Central memory CD8-positive, alpha-beta T cell (primary cell): ENCODE measurements at regions not wholly inside any gene's neighbourhood (a gene's known extent, or its start where the extent isn't known, plus 50 kb on each side); places are given as distances from the start of the nearest gene placed in this dataset.

Source experiments
- ATAC-seq: fragments of 150-1000 bp; cut with Tn5 transposase; replicated peaks from 2 replicates; pipeline ENCODE4 v1.10.0; 2022; ENCODE audit warnings: mild to moderate bottlenecking, moderate FRiP score, moderate number of reproducible peaks; ENCODE audit not compliant: poor library complexity, severe bottlenecking; ENCODE audit errors: extremely low read depth
- DNase-seq, 2 donors: peaks; one replicate each; pipeline ENCODE4 v3.0.0; 2021; ENCODE audit warnings: low spot score in 2 of 2
- H3K27ac Mint-ChIP-seq: one replicate; pipeline ENCODE4 v1.8.0; 2022; ENCODE audit warnings: low read depth, mild to moderate bottlenecking, moderate library complexity, mixed read lengths
- H3K27me3 Mint-ChIP-seq: one replicate; pipeline ENCODE4 v1.8.0; 2022; ENCODE audit warnings: mixed read lengths
- H3K36me3 Mint-ChIP-seq: one replicate; pipeline ENCODE4 v1.8.0; 2022; ENCODE audit warnings: mild to moderate bottlenecking, moderate library complexity, mixed read lengths; ENCODE audit not compliant: insufficient read depth
- H3K4me1 Mint-ChIP-seq: one replicate; pipeline ENCODE4 v1.8.0; 2022; ENCODE audit warnings: mixed read lengths
- H3K4me3 Mint-ChIP-seq: one replicate; pipeline ENCODE4 v1.8.0; 2022; ENCODE audit warnings: mild to moderate bottlenecking, moderate library complexity, mixed read lengths
- H3K9me3 Mint-ChIP-seq: one replicate; pipeline ENCODE4 v1.8.0; 2022; ENCODE audit warnings: mixed read lengths

DNA sequence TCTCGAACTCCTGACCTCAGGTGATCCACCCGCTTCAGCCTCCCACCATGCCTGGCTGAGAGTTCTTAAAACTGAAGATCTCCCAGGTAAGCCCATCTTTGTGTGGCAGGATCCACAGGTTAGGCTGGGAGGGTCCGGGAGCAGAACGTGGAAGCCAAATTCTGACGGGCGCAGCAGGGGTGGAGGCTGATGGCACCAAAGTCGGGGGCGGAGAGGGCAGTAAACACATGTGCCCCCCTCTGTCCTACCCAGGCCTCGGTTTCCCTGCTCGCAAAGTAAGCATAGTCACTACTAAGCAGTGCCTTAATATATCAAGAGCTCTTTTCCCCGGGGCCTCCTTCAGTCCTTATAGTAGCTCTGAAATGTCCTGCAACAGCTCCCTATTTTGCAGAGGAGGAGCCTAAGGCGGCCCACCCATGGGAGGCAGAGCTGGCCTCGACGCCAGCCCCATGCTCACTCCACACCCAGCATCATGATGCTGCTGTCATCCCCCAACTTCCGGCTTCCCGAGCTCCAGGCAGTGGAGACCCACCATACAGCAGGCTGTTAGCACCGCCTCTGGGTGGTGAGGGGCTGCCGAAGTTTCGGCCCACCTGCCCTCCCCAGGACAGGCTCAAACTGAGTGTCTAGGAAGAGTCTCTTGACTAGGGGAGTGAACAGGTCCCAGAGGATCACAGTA, 230.0 kb downstream of the CTTN start:
- no peak overlapping the region for H3K27ac Mint-ChIP-seq
- no peak for DNase-seq
- H3K4me3 Mint-ChIP-seq, result no peak overlapping the region
- no peaks in the 10 kb centered on the region for H3K4me1 Mint-ChIP-seq
- H3K27me3 Mint-ChIP-seq, result peaks cover 13% of the 10 kb centered on the region
- no peaks in the 10 kb centered on the region for H3K9me3 Mint-ChIP-seq
- no peaks in the 10 kb centered on the region for H3K36me3 Mint-ChIP-seq
- ATAC-seq, result no peak

- Mint-ChIP-seq H3K4me1 (no peaks in the 10 kb centered on the region), H3K27me3 (peaks cover 13% of the 10 kb centered on the region), H3K27ac (no peak overlapping the region), H3K4me3 (no peak overlapping the region), H3K9me3 (no peaks in the 10 kb centered on the region), H3K36me3 (no peaks in the 10 kb centered on the region)
- DNase-seq (no peak), ATAC-seq (no peak)
These were observed 230.8 kb downstream of the CTTN start for GRCh38 chr11:70628855-70629844.

- ATAC-seq (no peak), DNase-seq (no peak)
- H3K36me3 Mint-ChIP-seq, result no peaks in the 10 kb centered on the region
- H3K4me1 Mint-ChIP-seq, result no peaks in the 10 kb centered on the region
- no peak overlapping the region for H3K27ac Mint-ChIP-seq
- H3K27me3 Mint-ChIP-seq, result peaks cover 13% of the 10 kb centered on the region
- no peaks in the 10 kb centered on the region for H3K9me3 Mint-ChIP-seq
- H3K4me3 Mint-ChIP-seq, result no peak overlapping the region
These were observed 231.7 kb downstream of the CTTN start for GRCh38 chr11:70630068-70630467.

DNA sequence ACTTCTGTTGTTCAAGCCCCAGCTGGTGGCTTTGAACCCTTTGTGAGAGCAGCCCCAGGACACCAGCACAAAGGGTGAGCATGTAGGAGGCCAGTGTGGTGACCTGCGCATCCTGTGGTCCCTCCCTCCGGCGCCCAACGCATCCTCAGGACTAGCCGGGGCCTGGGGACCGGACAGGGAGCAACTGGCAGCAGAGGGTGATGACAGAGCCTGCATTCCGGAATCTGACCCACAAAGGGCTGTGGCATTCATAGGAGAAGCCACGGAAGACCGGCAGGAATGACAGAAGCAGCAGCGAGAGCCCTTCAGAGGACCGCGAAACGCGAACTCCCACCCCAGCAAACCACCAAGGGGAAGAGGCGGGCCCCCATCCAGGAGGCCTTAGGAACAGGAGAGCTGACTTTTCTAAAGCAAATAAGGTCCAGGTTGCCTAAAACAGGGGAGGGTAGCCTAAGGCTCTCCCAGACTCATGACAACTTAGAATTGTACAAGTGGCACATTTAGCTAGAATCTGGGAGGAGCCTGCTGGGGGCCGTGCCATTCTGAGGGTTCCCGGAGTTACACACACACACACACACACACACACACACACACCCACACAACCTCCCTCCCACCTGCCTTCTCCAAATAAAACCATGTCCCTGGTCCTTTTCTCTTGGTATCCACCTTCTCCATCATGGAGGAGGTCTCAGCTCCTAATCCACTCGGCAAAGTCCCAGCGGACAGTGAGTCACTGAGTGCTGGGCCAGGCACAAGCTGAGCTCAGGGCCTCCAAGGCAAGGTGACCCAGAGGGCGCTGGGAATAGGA, 232.7 kb downstream of the CTTN start:
- no peaks in the 10 kb centered on the region for H3K4me1 Mint-ChIP-seq
- H3K4me3 Mint-ChIP-seq, result no peak overlapping the region
- H3K36me3 Mint-ChIP-seq, result no peaks in the 10 kb centered on the region
- DNase-seq (no peak), ATAC-seq (no peak)
- H3K27me3 Mint-ChIP-seq, result peaks cover 13% of the 10 kb centered on the region
- no peak overlapping the region for H3K27ac Mint-ChIP-seq
- H3K9me3 Mint-ChIP-seq, result no peaks in the 10 kb centered on the region

GRCh38 chr11:70631624-70632047, 233.3 kb downstream of the CTTN start:
- no peak overlapping the region for H3K27ac Mint-ChIP-seq
- DNase-seq, result no peak
- H3K4me3 Mint-ChIP-seq, result no peak overlapping the region
- peaks cover 13% of the 10 kb centered on the region for H3K27me3 Mint-ChIP-seq
- ATAC-seq, result no peak
- H3K9me3 Mint-ChIP-seq, result no peaks in the 10 kb centered on the region
- no peaks in the 10 kb centered on the region for H3K4me1 Mint-ChIP-seq
- H3K36me3 Mint-ChIP-seq, result no peaks in the 10 kb centered on the region

DNA sequence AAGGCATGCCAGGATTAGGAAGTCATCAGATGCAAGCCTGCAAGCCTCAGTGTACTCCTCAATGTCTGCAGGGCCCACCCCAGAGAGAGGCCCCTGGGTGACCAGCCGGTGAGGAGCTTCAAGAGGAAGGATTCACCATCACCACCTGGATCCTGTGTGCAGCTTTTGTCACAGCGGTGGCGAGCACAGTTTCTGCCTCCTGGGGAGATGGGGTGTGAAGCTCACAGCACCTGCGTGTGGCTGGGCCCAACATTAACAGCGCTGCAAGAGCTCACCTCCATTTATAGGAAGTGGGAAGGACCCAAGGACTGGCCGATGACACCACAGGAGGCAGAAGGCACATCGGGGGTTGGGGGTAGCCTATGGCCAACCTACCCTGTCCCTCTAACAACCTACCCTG, 235.3 kb downstream of the CTTN start:
- DNase-seq, result no peak
- peaks cover 9% of the 10 kb centered on the region for H3K27me3 Mint-ChIP-seq
- no peaks in the 10 kb centered on the region for H3K9me3 Mint-ChIP-seq
- H3K27ac Mint-ChIP-seq, result no peak overlapping the region
- ATAC-seq, result no peak
- H3K4me1 Mint-ChIP-seq, result no peaks in the 10 kb centered on the region
- H3K4me3 Mint-ChIP-seq, result no peak overlapping the region
- no peaks in the 10 kb centered on the region for H3K36me3 Mint-ChIP-seq

DNA sequence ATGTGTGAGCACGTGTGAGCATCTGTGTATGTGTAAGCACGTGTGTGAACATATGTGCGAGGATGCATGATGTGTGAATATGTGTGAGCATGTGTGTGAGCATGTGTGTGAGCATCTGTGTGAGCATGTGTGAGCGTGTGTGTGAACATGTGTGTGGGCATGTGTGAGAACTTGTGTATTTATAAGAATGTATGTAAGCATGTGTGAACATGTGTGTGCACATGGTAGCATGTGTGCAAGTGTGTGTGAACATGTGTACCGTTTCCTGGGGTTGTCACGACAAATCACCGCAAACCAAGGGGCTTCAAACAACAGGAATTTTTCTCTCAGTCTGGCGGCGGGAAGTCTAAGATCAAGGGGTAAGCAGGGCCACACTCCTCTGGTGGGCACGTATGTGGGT, 238.3 kb downstream of the CTTN start:
- H3K27me3 Mint-ChIP-seq, result peaks cover 20% of the 10 kb centered on the region
- ATAC-seq (no peak), DNase-seq (no peak)
- H3K36me3 Mint-ChIP-seq, result no peaks in the 10 kb centered on the region
- no peak overlapping the region for H3K4me3 Mint-ChIP-seq
- no peaks in the 10 kb centered on the region for H3K9me3 Mint-ChIP-seq
- H3K4me1 Mint-ChIP-seq, result no peaks in the 10 kb centered on the region
- H3K27ac Mint-ChIP-seq, result no peak overlapping the region

GRCh38 chr11:70637186-70637800, 239.0 kb downstream of the CTTN start:
- no peaks in the 10 kb centered on the region for H3K36me3 Mint-ChIP-seq
- H3K4me1 Mint-ChIP-seq, result no peaks in the 10 kb centered on the region

DNA sequence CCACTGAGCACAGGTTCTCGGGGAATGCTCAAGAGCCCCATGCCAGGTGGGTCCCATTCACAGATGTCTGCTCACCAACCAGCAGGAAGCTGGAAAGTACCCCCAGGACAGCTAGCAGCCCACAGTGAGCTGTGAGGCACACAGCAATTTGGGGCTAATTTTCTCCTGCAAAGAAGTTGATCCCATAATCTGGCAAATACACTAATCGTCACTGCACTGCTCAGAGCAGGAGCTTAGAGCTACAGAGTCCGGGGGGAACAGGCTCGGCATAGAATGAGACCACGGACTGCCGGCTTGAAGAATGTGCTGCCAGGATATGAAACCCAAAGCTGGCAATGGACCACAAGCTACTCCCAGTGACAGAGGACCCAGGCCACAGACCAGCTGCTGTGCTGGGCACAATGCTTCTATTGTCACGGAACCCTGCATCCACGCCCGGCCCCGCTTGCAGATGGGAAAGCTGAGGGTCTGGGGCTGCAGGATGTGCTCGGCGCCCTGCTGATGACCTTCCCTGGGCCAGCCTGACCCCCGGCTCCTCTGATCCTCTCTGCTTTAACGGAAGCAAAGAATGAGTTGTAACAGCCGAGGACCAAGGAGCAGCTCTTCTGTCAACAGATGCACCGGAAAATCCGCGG, 239.7 kb downstream of the CTTN start:
- H3K36me3 Mint-ChIP-seq, result no peaks in the 10 kb centered on the region
- H3K4me3 Mint-ChIP-seq, result no peak overlapping the region
- H3K27ac Mint-ChIP-seq, result no peak overlapping the region
- H3K4me1 Mint-ChIP-seq, result no peaks in the 10 kb centered on the region
- H3K9me3 Mint-ChIP-seq, result no peaks in the 10 kb centered on the region
- DNase-seq (no peak), ATAC-seq (no peak)
- H3K27me3 Mint-ChIP-seq, result peaks cover 24% of the 10 kb centered on the region

More at GRCh38 chr11:70637186-70637800, 239.0 kb downstream of the CTTN start:
- Mint-ChIP-seq H3K9me3 (no peaks in the 10 kb centered on the region), H3K27me3 (peaks cover 21% of the 10 kb centered on the region), H3K4me3 (no peak overlapping the region), H3K27ac (no peak overlapping the region)
- ATAC-seq (no peak), DNase-seq (no peak)

DNA sequence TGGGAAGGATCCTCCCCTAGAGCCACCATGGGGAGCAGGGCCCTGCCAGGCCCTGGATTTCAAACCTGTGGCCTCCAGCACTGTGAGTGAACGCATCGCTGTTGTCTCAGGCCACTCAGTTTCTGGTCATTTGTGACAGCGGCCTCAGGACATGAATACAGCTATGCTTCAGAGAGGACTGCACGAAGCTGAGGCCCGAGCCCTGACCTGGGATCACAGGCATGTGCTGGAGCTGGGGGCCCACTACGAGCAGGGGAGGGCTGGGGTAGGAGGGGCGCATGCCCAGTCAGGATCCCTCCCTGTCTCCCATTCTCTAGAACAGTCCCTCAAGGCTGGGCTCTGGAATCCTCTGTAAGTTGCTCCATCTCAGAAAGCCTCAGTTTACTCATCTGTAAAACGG, 242.1 kb downstream of the CTTN start:
- ATAC-seq (no peak), DNase-seq (no peak)
- Mint-ChIP-seq H3K27me3 (peaks cover 47% of the 10 kb centered on the region), H3K36me3 (no peaks in the 10 kb centered on the region), H3K27ac (no peak overlapping the region), H3K9me3 (no peaks in the 10 kb centered on the region), H3K4me3 (no peak overlapping the region), H3K4me1 (no peaks in the 10 kb centered on the region)

DNA sequence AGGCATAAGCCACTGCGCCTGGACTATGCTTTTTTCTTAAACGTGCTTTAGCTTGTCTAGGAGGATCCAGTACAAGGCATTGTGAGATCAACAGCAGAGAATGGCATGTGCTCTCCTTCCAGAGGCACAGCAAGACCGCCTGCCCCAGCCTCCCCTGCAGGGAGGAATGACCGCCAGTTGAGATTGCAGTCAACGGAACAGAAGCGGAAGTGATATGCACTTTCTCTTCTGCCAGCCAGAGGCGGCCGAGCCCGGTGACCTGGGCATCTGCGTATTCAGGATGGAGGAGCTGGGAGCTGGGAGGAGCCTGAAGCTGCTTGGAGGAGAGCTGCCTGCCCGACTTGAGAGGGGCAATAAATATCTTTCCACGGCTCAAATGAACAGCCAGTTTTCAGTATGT, 243.0 kb downstream of the CTTN start:
- no peak overlapping the region for H3K27ac Mint-ChIP-seq
- peaks cover 54% of the 10 kb centered on the region for H3K27me3 Mint-ChIP-seq
- DNase-seq (no peak), ATAC-seq (no peak)
- no peak overlapping the region for H3K4me3 Mint-ChIP-seq
- no peaks in the 10 kb centered on the region for H3K4me1 Mint-ChIP-seq
- no peaks in the 10 kb centered on the region for H3K9me3 Mint-ChIP-seq
- no peaks in the 10 kb centered on the region for H3K36me3 Mint-ChIP-seq

GRCh38 chr11:70642266-70642665, 243.9 kb downstream of the CTTN start:
- peaks cover 63% of the 10 kb centered on the region for H3K27me3 Mint-ChIP-seq
- no peak overlapping the region for H3K27ac Mint-ChIP-seq
- H3K9me3 Mint-ChIP-seq, result no peaks in the 10 kb centered on the region
- H3K4me1 Mint-ChIP-seq, result no peaks in the 10 kb centered on the region
- no peak overlapping the region for H3K4me3 Mint-ChIP-seq
- no peak for ATAC-seq
- H3K36me3 Mint-ChIP-seq, result peaks cover 1% of the 10 kb centered on the region
- DNase-seq, result no peak
